Kidney epithelial cell (primary cell): ENCODE measurements at regions not wholly inside any gene's neighbourhood (a gene's known extent, or its start where the extent isn't known, plus 50 kb on each side); places are given as distances from the start of the nearest gene placed in this dataset.

Source experiments
- DNase-seq: peaks from one replicate; pipeline ENCODE4 v3.0.0-alpha.2; 2010; ENCODE audit warnings: low read depth
- H3K27me3 ChIP-seq: 2 replicates; pipeline ENCODE4 v1.6.0; 2011; ENCODE audit warnings: low read length; ENCODE audit not compliant: control insufficient read depth, insufficient read depth
- H3K36me3 ChIP-seq: 2 replicates; pipeline ENCODE4 v1.5.1; 2011; ENCODE audit warnings: low read length; ENCODE audit not compliant: control insufficient read depth, insufficient read depth
- H3K4me3 ChIP-seq: 2 replicates; pipeline ENCODE4 v1.5.1; 2011; ENCODE audit warnings: low read depth, mild to moderate bottlenecking, control low read depth, low read length
- CTCF ChIP-seq: IDR thresholded peaks from 2 replicates; pipeline ENCODE4 v1.5.1; 2011; ENCODE audit warnings: mild to moderate bottlenecking, moderate library complexity, low read length, control low read depth, inconsistent platforms; ENCODE audit not compliant: insufficient read depth, poor library complexity, severe bottlenecking

GRCh38 chrX:122512561-122513072 is 671.5 kb upstream of the GRIA3 start:
- no peak for TF ChIP-seq CTCF
- H3K4me3 ChIP-seq: no peak overlapping the region
- no peaks in the 10 kb centered on the region for H3K27me3 ChIP-seq
- DNase-seq: no peak
- H3K36me3 ChIP-seq: no peaks in the 10 kb centered on the region

- Histone ChIP-seq H3K36me3 (no peaks in the 10 kb centered on the region), H3K27me3 (no peaks in the 10 kb centered on the region), H3K4me3 (no peak overlapping the region)
- no peak for DNase-seq
- no peak for TF ChIP-seq CTCF
Observed at GRCh38 chrX:122517786-122518185, 666.3 kb upstream of the GRIA3 start.

GRCh38 chrX:122545778-122546177 is 638.3 kb upstream of the GRIA3 start:
- H3K4me3 ChIP-seq: no peak overlapping the region
- no peak for DNase-seq
- no peak for TF ChIP-seq CTCF
- no peaks in the 10 kb centered on the region for H3K36me3 ChIP-seq
- no peaks in the 10 kb centered on the region for H3K27me3 ChIP-seq

GRCh38 chrX:122546269-122546668 is 637.8 kb upstream of the GRIA3 start:
- H3K36me3 ChIP-seq: no peaks in the 10 kb centered on the region
- no peak overlapping the region for H3K4me3 ChIP-seq
- DNase-seq: no peak
- no peaks in the 10 kb centered on the region for H3K27me3 ChIP-seq
- no peak for TF ChIP-seq CTCF

GRCh38 chrX:122552286-122552800 is 631.7 kb upstream of the GRIA3 start:
- no peaks in the 10 kb centered on the region for H3K27me3 ChIP-seq
- no peak for DNase-seq

More at GRCh38 chrX:122552286-122552800, 631.7 kb upstream of the GRIA3 start:
- no peaks in the 10 kb centered on the region for H3K36me3 ChIP-seq
- no peak for TF ChIP-seq CTCF
- H3K4me3 ChIP-seq: no peak overlapping the region
